Upper lobe of right lung (tissue), 1 donor: ENCODE measurements at regions not wholly inside any gene's neighbourhood (a gene's known extent, or its start where the extent isn't known, plus 50 kb on each side); places are given as distances from the start of the nearest gene placed in this dataset.

ENCODE experiments used
- ATAC-seq: fragments of 200-7000 bp; cut with Tn5 transposase; one replicate; pipeline ENCODE4 v1.9.1; 2020; ENCODE audit warnings: mild to moderate bottlenecking, moderate library complexity
- DNase-seq: peaks from one replicate; pipeline ENCODE4 v3.0.0-alpha.2; 2020
- H3K27ac ChIP-seq: fragments of 200-600 bp; one replicate; pipeline ENCODE4 v1.8.0; 2022
- H3K27me3 ChIP-seq: fragments of 200-600 bp; one replicate; pipeline ENCODE4 v1.8.0; 2022; ENCODE audit warnings: mild to moderate bottlenecking
- H3K36me3 ChIP-seq: fragments of 200-600 bp; one replicate; pipeline ENCODE4 v1.8.0; 2022
- H3K4me1 ChIP-seq: fragments of 200-600 bp; one replicate; pipeline ENCODE4 v1.8.0; 2022
- H3K4me3 ChIP-seq: fragments of 200-600 bp; one replicate; pipeline ENCODE4 v1.8.0; 2022; ENCODE audit warnings: mild to moderate bottlenecking
- H3K9me3 ChIP-seq: fragments of 200-600 bp; one replicate; pipeline ENCODE4 v1.8.0; 2022
- CTCF ChIP-seq: fragments of 200-600 bp; IDR thresholded peaks from one replicate; pipeline ENCODE4 v1.8.0; 2022; ENCODE audit warnings: antibody characterized with exemption
- intact Hi-C: fragments of 100-400 bp; cut with DNase I; formaldehyde crosslinking; loops from one replicate; pipeline ENCODE4 v1.11.0; 2022
- donor health status: DM: no; HTN: yes; CAD: no; lungs with severe emphysema.

GRCh38 chr11:112599856-112600533 is 339.3 kb upstream of the PLET1 start:
- no peak for TF ChIP-seq CTCF
- no peak for DNase-seq
- Histone ChIP-seq H3K4me1 (no peaks in the 10 kb centered on the region), H3K27ac (no peak overlapping the region), H3K27me3 (no peaks in the 10 kb centered on the region), H3K9me3 (no peaks in the 10 kb centered on the region), H3K36me3 (no peaks in the 10 kb centered on the region), H3K4me3 (no peak overlapping the region)
- intact Hi-C loops, result no loop called here
- no peak for ATAC-seq

GRCh38 chr11:112605093-112605666 is 344.5 kb upstream of the PLET1 start:
- H3K36me3 ChIP-seq, result no peaks in the 10 kb centered on the region
- DNase-seq (no peak), ATAC-seq (no peak)
- TF ChIP-seq CTCF, result no peak
- no peak overlapping the region for H3K4me3 ChIP-seq
- no peak overlapping the region for H3K27ac ChIP-seq
- no peaks in the 10 kb centered on the region for H3K4me1 ChIP-seq
- no peaks in the 10 kb centered on the region for H3K9me3 ChIP-seq
- no peaks in the 10 kb centered on the region for H3K27me3 ChIP-seq
- intact Hi-C loops, result no loop called here

DNA sequence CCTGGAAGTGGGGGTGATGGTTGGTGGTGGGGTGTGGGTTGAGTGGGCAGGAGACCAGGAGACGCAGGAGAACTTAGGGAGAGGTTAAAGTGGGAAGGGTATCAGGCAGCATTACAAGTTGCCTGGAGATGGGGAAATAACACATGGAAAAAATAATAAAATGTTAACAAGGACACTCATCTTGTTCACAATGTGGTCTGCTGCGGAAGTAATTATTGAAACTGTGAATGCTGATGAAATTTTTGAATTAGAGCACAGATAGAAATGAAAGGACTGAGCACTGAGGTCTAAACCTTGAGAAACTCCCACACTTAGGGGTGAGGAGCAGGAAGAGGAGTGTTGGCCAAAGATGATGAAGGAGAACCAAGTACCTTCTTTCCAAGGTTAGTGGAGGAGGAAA is 346.0 kb upstream of the PLET1 start:
- no peak overlapping the region for H3K4me3 ChIP-seq
- TF ChIP-seq CTCF, result no peak
- H3K4me1 ChIP-seq, result no peaks in the 10 kb centered on the region
- no peaks in the 10 kb centered on the region for H3K36me3 ChIP-seq
- DNase-seq, result no peak
- no peak for ATAC-seq
- no peak overlapping the region for H3K27ac ChIP-seq
- H3K27me3 ChIP-seq, result no peaks in the 10 kb centered on the region
- intact Hi-C loops, result no loop called here
- H3K9me3 ChIP-seq, result no peaks in the 10 kb centered on the region

DNA sequence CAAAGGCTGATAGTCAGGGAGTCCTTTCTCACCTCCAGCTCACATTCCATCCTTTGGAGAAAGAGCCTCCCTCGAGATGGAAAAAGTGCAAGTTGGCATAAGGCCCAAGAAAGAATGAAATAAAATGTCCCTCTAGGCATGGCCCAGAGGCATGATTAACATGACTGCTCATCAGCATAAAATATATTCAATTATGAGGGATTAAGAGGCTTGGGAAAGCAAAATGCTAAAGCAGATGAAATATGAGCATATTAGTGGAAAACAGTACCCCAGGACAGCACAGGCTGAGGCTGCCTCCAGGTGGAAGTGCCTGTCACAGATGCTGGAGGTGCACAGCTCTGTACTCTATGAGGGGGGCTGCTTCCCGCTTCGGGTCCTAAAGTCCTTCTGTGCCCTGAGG is 347.8 kb upstream of the PLET1 start:
- no peak for DNase-seq
- intact Hi-C loops, result no loop called here

DNA sequence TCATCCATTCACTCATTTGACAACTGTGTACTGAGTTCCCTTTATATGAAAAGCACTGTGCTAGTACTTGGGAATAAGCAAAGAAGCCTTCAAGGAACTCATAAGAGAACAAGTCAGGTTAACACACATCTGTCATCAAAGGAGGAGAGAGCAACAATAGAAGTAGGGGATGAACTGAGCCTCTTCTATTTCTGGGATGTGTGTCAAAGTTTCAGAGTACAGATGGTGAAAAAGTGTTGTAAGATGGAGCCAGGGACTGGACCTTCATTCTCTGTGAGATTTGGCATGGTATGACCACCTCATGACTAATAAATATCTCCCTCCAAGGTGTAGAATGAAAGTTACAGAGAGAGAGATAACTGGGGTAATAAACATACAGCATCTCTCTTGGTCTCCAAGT is 349.8 kb upstream of the PLET1 start:
- intact Hi-C loops, result no loop called here

More for the DNA sequence above, 347.8 kb upstream of the PLET1 start:
- ATAC-seq, result no peak
- no peaks in the 10 kb centered on the region for H3K36me3 ChIP-seq
- H3K27me3 ChIP-seq, result no peaks in the 10 kb centered on the region
- no peak for TF ChIP-seq CTCF
- H3K4me3 ChIP-seq, result no peak overlapping the region
- no peak overlapping the region for H3K27ac ChIP-seq
- H3K4me1 ChIP-seq, result no peaks in the 10 kb centered on the region
- H3K9me3 ChIP-seq, result no peaks in the 10 kb centered on the region

More for the DNA sequence above, 349.8 kb upstream of the PLET1 start:
- Histone ChIP-seq H3K36me3 (no peaks in the 10 kb centered on the region), H3K27me3 (no peaks in the 10 kb centered on the region), H3K9me3 (no peaks in the 10 kb centered on the region), H3K27ac (no peak overlapping the region), H3K4me1 (no peaks in the 10 kb centered on the region), H3K4me3 (no peak overlapping the region)
- no peak for ATAC-seq
- TF ChIP-seq CTCF, result no peak
- no peak for DNase-seq
